ENCODE measurements at regions not wholly inside any gene's neighbourhood (a gene's known extent, or its start where the extent isn't known, plus 50 kb on each side); places are given as distances from the start of the nearest gene placed in this dataset.
A peak's percentile ranks its signal among the peaks of the same experiment; 100 is the strongest.
"Not testable (repeated sequence)": the region's sequence is repeated elsewhere in the genome, so short reads cannot be mapped to it uniquely, and the experiment has no call there.

GRCh38 chr10:64320448-64320847, 799.2 kb downstream of the REEP3 start:
- DNase-seq (ENCODE audit: low spot score), result no peak

- DNase-seq (ENCODE audit: low spot score), result no peak
These were observed 808.3 kb downstream of the REEP3 start for GRCh38 chr10:64329510-64329909.

- no peak for DNase-seq (ENCODE audit: low spot score)
These were observed 811.4 kb downstream of the REEP3 start for GRCh38 chr10:64332551-64332950.

- no peak for DNase-seq (ENCODE audit: low spot score)
These were observed 812.9 kb downstream of the REEP3 start for GRCh38 chr10:64334084-64334483.

GRCh38 chr10:64344211-64344610, 823.0 kb downstream of the REEP3 start:
- DNase-seq (ENCODE audit: low spot score), result no peak

- DNase-seq (ENCODE audit: low spot score), result no peak
These were observed 824.7 kb downstream of the REEP3 start for GRCh38 chr10:64345856-64346255.

- DNase-seq (ENCODE audit: low spot score), result no peak
These were observed 825.2 kb downstream of the REEP3 start for GRCh38 chr10:64346389-64346788.

GRCh38 chr10:64350665-64351064, 829.5 kb downstream of the REEP3 start:
- DNase-seq (ENCODE audit: low spot score), result no peak

- DNase-seq (ENCODE audit: low spot score), result no peak
These were observed 837.7 kb downstream of the REEP3 start for GRCh38 chr10:64358907-64359306.

- not testable (repeated sequence) for DNase-seq (ENCODE audit: low spot score)
These were observed 839.0 kb downstream of the REEP3 start for GRCh38 chr10:64360240-64360639.

GRCh38 chr10:64363687-64364086, 842.5 kb downstream of the REEP3 start:
- no peak for DNase-seq (ENCODE audit: low spot score)

GRCh38 chr10:64365663-64366062, 844.5 kb downstream of the REEP3 start:
- DNase-seq (ENCODE audit: low spot score), result no peak

GRCh38 chr10:64368298-64368697, 847.1 kb downstream of the REEP3 start:
- no peak for DNase-seq (ENCODE audit: low spot score)

- DNase-seq (ENCODE audit: low spot score), result no peak
These were observed 848.9 kb downstream of the REEP3 start for GRCh38 chr10:64369885-64370773.

- no peak for DNase-seq (ENCODE audit: low spot score)
These were observed 853.1 kb downstream of the REEP3 start for GRCh38 chr10:64374346-64374745.

- no peak for DNase-seq (ENCODE audit: low spot score)
These were observed 855.0 kb downstream of the REEP3 start for GRCh38 chr10:64376167-64376566.

GRCh38 chr10:64379898-64380297, 858.7 kb downstream of the REEP3 start:
- DNase-seq (ENCODE audit: low spot score), result no peak

- DNase-seq (ENCODE audit: low spot score), result no peak
These were observed 864.2 kb downstream of the REEP3 start for GRCh38 chr10:64385355-64385754.

- DNase-seq (ENCODE audit: low spot score), result peak; percentile 8
These were observed 873.5 kb downstream of the REEP3 start for GRCh38 chr10:64394744-64395143.

GRCh38 chr10:64396105-64396708, 875.0 kb downstream of the REEP3 start:
- peak; percentile 45 for DNase-seq (ENCODE audit: low spot score)

GRCh38 chr10:64397125-64397524, 875.9 kb downstream of the REEP3 start:
- DNase-seq (ENCODE audit: low spot score), result no peak

- DNase-seq (ENCODE audit: low spot score), result no peak
These were observed 887.4 kb downstream of the REEP3 start for GRCh38 chr10:64408391-64409183.

- no peak for DNase-seq (ENCODE audit: low spot score)
These were observed 888.1 kb downstream of the REEP3 start for GRCh38 chr10:64409349-64409748.

Data from AG08395 (cell line).